EH (cell line): ENCODE measurements at regions not wholly inside any gene's neighbourhood (a gene's known extent, or its start where the extent isn't known, plus 50 kb on each side); places are given as distances from the start of the nearest gene placed in this dataset.

ENCODE experiments used
- DNase-seq: peaks from one replicate; pipeline ENCODE4 v3.0.0-alpha.2; 2015; ENCODE audit warnings: low read depth

DNA sequence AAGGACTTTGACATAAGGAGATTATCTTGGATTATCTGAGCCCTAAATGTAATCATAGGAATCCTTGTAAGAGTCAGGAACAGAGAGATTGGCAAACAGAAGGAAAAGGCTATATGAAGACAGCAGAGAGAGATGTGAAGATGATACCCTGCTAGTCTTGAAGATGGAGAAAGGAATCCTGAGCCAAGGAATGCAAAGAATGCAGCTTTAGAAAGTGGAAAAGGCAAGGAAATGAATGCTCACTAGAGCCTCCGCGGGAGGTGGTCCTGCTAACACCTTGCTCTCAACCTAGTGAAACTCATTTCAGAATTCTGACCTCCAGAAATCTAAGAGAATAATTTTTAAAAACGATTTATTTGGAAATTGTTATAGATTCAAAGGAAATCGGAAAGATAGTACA is 117.1 kb downstream of the TBXT start:
- DNase-seq, result no peak

- no peak for DNase-seq
These were observed 120.7 kb downstream of the TBXT start for GRCh38 chr6:166046982-166047381.

DNA sequence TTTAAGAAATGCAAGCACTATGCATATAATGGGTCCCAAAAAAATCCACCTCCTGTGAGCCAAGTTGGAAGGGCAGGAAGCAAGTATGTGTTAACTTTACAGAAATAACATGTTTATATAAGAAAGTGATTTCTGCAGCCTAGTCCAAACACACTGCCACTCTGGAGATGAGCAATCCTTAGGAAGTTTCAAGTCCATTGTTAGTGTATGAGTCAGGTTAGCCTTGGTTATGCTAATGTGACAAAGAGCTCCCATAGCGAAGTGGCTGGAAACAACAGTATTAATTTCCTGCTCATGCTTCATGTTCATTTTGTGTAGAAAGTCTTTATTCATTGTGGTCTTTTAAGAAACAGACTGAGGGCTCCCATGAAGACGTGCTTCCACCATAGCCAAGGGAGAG is 121.4 kb downstream of the TBXT start:
- DNase-seq, result peak; percentile 87

DNA sequence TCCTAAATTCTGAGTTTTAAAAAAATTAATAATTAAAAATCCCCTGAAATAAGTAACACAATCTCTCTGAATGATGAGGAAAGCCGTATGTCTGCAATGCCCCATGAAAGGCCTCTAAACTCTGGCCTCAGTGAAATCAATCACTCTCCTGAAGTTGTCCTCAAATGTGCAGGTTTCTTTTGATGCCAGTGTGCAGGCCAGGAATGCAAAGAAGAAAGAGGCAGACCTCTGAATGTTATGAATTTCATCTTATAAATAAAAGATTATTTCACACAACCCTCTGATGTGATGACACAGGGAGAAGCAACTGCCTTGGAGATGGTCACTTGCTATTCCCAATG is 121.8 kb downstream of the TBXT start:
- no peak for DNase-seq

DNA sequence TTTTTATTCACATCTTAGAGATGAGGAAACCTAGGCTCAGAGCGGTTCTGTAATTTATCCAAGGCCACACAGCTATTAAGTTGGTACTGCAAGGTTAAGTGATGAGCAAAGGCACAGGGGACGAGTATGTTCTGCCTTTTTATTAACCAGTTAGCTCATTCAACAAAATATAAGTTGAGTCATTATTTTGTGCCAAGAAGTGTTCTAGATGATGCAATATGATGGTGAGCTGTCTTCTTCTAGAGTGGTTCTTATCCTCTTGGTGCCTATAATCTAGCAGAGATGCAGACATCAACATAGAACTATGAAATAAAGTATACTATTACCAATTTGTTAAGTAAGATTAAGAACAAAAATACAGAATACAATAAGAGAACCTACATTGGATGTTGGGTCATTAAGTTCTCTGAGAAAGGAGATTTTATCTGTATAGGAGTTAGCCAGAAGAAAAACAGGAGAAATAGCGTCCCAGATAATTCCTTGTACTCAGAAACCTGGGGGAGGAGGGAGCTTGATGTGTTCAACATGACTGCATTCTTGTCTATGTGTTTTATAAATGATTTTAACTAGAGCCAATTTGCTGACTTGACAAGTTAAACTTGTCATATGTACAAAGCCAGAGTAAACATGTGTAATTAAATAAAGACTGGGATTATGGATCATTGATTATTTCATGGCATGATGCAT is 122.3 kb downstream of the TBXT start:
- no peak for DNase-seq

DNA sequence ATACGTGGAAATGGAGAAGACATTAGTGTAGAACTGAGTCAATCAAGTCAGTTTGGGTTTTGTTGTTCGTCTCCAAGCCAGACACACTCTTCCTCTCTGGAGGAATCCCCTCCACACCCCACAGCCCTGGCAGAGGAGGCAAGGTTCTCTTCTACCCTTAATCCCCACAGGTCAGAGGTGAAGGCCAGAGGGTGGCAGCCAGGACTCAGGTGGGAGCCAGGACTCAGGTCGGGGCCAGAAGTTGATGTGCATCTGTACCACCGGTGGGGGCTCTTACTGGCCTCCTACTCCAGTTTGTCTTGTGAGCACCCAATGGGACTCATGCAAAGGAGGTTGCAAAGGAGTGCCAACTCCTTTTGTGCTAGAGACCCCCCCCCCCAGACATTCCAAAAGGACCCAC is 126.4 kb downstream of the TBXT start:
- DNase-seq, result no peak

- no peak for DNase-seq
These were observed 127.4 kb downstream of the TBXT start for GRCh38 chr6:166040292-166040691.

- DNase-seq, result no peak
These were observed 131.1 kb downstream of the TBXT start for GRCh38 chr6:166036316-166037095.

DNA sequence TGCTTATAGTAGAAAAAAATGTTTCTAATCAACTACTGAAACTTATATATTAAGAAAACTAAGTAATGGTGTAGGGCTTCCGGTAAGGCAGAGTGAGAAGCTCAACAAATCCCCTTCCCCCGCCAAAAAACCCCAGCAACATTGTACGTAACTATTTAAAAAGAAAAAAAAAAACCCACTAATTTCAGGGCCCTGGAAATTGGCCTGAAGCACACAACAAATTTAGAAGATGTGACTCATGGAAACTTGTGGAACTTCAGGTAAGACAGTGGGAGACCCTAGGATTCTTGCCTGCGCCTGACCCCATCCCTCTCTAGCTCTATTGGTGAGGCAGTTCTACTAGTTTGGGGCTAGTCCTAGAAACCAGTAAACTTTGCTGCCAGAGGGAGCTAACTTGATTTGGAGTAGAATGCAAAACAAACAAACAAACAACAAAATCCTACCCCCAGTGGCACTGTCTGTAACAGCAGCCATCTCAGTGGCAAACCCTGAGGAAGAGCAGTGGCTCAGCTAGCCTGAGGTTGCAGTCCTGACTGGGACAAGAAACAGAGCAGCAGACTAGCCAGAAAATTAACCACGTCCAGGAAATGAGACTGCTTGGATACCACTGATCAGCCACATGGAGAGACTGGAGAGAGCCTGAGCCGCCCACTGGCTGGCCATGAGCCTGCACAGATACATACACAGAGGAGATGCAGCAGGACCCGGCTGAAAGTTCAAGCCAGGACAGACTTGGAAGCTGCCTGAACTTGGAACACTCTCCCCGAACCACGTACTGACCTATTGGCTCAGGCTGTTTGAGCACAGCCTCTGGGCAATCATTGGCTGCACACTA is 135.1 kb downstream of the TBXT start:
- DNase-seq, result peak; percentile 86

DNA sequence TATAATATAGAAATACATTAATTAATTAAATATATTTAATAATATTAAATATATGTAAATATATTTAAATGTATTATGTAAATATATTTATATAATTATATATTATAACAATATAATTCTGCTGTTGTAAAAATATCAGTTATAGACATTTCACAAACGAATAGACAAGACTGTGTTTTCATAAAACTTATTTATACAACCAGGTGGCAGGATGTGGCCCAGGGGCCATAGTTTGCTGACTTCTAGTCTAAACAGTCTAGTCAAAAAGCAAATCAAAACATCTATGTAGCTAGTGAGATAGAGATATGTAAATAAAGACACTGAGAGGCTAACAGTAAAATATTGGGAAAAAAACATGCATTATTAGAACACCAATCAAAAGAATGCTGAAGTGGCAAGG is 136.4 kb downstream of the TBXT start:
- DNase-seq, result no peak

DNA sequence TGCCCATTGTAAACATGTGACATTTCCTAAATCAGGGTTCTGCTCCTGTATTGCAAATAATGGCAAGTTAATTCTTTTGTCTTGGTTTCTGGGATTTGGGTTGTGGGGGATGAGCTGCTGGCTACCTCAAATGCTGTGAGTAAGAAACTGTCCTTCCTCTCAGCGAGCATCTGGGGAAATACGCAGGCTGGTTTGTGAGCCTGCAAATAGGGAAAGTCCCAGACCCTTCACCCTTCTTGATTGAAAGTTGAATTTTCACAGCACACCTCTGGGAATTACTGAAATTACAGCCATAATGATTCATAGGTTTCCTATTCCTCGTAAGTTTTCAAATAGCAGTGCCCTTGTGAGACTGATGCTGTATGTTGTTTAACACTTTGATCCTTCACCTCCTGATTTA is 138.1 kb downstream of the TBXT start:
- no peak for DNase-seq

DNA sequence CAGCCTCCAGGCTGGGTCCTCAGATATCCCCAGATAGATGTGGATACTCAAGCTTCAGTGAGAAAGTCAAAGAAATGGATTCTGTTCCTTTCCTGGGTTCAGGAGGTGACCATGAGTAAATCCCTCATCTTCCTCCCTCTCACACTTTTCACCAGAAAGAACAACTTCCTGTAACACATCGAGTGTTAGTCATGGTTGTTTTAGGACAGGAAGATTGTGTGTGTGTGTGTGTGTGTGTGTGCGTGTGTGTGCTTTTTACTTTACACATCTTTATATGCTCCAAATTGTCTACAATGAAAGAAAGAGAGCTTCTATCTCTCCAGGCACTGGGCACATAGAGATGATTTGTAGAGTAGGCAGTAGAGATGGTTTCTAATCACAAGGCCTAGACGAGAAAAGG is 139.9 kb downstream of the TBXT start:
- peak; percentile 40 for DNase-seq

DNA sequence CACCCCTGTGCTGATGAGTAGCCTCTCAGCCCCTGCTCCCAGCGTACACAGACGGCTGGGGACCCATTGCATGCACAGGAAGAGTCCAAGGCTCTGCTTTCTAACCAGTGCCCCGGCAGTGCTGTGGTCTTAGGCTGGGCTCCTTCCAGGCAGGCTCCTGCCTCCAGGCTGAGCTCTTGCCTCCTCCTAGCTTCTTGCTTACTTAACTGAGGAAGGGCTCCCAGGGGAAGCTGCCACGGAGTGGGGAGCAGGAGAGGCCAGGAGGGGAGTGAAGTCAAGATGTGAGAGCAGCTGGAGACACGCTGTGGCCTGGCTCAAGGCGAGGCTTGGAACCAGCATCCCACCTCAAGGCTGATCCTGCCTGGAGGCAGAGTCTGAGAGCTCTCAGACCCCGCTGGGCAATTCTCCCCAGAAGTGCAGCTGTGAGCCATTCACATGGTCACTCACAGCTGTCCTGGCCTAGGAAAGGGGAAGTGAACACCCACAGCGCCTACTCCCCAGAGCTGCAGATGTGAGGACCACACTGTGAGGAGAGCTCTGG is 141.0 kb downstream of the TBXT start:
- no peak for DNase-seq

DNA sequence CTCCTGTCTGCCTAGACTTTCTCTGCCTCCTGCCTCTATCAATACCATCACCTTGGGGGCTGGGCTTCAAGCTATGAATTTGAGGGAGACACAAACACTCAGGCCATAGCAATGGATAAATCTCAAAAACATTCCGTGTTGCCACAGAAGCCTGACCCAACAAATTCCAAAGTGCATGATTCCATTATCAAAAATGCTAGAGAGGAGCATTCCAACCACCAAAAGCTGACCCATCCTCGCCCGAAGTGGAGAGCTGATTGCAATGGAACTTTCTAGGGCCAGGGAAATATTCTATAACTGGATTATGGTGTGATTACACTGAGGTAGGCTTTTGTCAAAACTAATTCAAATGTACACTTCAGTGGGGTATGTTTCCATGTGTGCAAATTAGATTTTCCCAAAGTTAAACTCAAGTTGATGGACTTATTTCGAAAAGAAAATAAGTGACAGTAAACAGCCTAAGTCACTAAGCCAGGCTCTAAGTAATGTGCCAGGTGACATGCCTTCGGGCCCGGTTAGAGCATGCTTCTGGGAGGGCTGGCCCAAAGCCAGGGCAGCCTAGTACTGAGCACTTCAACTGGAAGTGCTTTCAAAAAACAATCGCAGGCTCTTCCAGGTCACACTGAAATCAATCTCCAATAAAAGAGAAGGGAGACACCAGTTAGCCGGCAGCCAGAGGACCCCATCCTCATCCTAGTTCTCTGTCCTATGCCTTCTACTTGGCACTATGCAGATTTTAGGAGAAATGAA is 142.3 kb downstream of the TBXT start:
- peak; percentile 86 for DNase-seq

DNA sequence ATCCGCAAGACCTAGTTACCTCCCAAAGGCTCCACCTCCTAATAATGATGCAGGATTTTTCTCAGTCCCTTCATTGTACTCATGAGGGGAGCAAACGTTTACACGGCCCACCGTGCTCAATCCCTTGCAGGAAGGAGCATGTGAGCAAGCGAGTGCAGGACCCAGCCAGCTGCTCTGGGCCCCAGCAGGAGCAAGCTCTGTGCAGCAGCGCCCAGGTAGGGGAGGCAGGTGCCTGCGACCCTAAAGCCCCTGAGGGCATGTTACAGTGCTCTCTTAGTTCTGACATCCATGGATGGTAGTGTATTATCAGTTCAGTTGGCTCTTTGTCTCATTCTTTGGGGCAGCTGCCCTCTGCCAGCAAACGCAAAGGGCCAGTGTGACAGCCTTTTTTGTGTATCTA is 143.4 kb downstream of the TBXT start:
- no peak for DNase-seq

DNA sequence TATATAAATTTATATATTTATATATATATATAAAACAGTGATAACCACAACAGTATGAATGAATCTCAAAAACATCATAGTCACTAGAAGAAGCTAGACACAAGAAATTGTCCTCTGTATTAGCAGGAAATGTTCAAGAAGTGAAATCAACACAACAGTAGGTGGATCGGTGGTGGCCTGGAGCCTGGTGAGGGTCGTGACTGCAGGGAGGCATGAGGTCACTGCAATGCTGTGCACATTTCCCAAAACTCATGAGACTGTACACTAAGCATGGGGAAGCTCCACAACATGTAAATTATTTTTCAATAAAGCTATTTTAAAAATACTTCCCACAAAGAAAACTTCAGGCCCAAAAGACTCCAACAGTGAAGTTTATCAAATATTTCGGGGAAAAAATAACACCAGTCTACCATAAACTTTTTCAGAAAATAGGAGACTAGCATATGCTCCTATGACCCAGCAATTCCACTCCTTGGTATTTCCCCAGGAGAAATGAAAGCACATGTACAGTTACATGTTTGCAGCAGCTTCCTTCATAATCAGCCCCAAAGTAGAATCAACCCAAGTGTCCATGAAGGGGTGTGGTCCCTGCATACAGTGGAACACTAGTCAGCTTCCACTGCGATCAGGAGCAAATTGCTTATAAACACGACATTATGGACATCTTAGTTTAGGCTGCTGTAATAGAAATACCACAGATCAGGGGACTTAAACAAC is 144.2 kb downstream of the TBXT start:
- no peak for DNase-seq

- DNase-seq, result no peak
These were observed 146.2 kb downstream of the TBXT start for GRCh38 chr6:166021429-166021828.

GRCh38 chr6:166019214-166019613 is 148.4 kb downstream of the TBXT start:
- DNase-seq, result no peak

DNA sequence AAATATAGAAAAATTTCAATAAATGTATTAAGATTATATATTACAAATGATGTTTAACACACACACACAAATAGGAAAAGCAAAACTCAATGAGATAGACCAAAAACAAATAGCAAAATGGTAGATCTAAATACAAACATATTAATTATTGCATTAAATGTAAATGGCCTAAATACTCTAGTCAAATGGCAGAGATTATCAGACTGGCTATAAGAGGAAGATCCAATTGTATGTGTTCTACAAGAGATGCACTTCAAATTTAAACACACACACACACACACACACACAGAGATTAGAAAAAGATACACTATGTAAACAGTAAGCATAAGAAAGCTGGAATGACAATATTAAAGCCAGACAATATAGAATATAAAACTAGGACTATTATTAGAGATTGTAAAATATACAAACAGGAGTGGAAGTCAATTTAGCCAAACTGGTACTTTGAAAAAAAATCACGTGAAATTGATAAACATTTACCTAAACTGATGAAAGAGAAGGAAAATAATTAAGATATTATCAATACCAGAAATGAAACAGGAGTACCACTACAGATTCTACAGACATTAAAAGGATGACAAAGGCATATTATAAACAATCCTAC is 150.5 kb downstream of the TBXT start:
- no peak for DNase-seq

DNA sequence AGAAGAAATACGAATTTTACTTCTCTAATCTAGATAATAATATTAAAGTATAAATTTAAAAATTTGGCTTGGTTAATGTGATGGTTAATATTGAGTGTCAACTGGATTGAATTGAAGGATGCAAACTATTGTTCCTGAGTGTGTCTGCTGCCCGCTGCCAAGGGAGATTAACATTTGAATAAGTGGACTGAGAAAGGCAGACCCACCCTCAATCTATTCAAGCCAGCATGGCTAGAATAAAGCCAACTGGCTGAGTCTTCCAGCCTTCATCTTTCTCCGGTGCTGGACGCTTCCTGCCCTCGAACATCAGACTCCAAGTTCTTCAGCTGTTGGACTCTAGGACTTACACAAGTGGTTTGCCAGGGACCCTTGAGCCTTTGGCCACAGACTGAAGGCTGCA is 152.7 kb downstream of the TBXT start:
- no peak for DNase-seq
